GM12878 (cell line): ENCODE measurements at regions not wholly inside any gene's neighbourhood (a gene's known extent, or its start where the extent isn't known, plus 50 kb on each side); places are given as distances from the start of the nearest gene placed in this dataset.

Experiments
- ATAC-seq: fragments of 200-7000 bp; cut with Tn5 transposase; 3 replicates; pipeline ENCODE4 v1.9.1; 2020; ENCODE audit warnings: mild to moderate bottlenecking, moderate library complexity
- BruUV-seq: library from RNA; stranded (reverse); fragments of 400-500 nt; replicated peaks from 2 replicates; lab custom pipeline; 2021; lab: Mats Ljungman, UMichigan
- CTCF ChIA-PET: fragments of 300-600 bp; sonication (Branson Sonifier 250); formaldehyde crosslinking; extraction: SDS; loops from one replicate; lab custom pipeline; 2021; ENCODE audit warnings: inconsistent platforms; lab: Yijun Ruan, JAX
- POLR2A ChIA-PET: fragments of 350-600 bp; formaldehyde crosslinking; extraction: SDS; loops from one replicate; lab custom pipeline; 2021; ENCODE audit warnings: inconsistent platforms; lab: Charles Lee
- RAD21 ChIA-PET: fragments of 300-600 bp; sonication (Branson Sonifier 250); formaldehyde crosslinking; loops from one replicate; lab custom pipeline; 2023; ENCODE audit warnings: antibody characterized with exemption; ENCODE audit not compliant: unreplicated experiment; lab: Charles Lee
- SMC1A ChIA-PET: fragments of 300-600 bp; sonication (Branson Sonifier 250); formaldehyde crosslinking; loops from one replicate; lab custom pipeline; 2023; ENCODE audit not compliant: unreplicated experiment, uncharacterized antibody; lab: Charles Lee
- DNase-seq: peaks from one replicate; pipeline ENCODE4 v3.0.0-alpha.2; 2011; ENCODE audit warnings: low read depth, low spot score
- FAIRE-seq: peaks from 3 replicates; lab custom pipeline; 2011; peaks lifted over from hg19 to GRCh38; lab: Jason Lieb, UNC
- H2AFZ ChIP-seq: 2 replicates; pipeline ENCODE4 v1.6.0; 2011; ENCODE audit warnings: low read depth, low read length, control low read depth; ENCODE audit not compliant: control insufficient read depth
- H3K27ac ChIP-seq: 2 replicates; pipeline ENCODE4 v1.5.1; 2011; ENCODE audit warnings: control low read depth; ENCODE audit not compliant: control insufficient read depth, insufficient read depth
- H3K27me3 ChIP-seq, 2 experiments: replicated peaks in 1 of 2; 2 replicates each; pipeline versions ENCODE4 v1.6.0 to v1.6.1; 2011; ENCODE audit warnings: low read length in 1 of 2; ENCODE audit not compliant: control insufficient read depth in 2 of 2, insufficient read depth in 2 of 2
- H3K36me3 ChIP-seq, 2 experiments: 2 replicates each; pipeline ENCODE4 v1.5.1; 2011; ENCODE audit warnings: low read length in 1 of 2; ENCODE audit not compliant: control insufficient read depth in 2 of 2, insufficient read depth in 2 of 2
- H3K4me1 ChIP-seq: 2 replicates; pipeline ENCODE4 v1.6.1; 2011; ENCODE audit warnings: mild to moderate bottlenecking, low read length, moderate library complexity, mixed read lengths; ENCODE audit not compliant: control insufficient read depth, insufficient read depth
- H3K4me2 ChIP-seq: 2 replicates; pipeline ENCODE4 v1.6.0; 2011; ENCODE audit warnings: control low read depth; ENCODE audit not compliant: control insufficient read depth, insufficient read depth
- H3K4me3 ChIP-seq: fragments of 200-600 bp; sonication (generic); 2 replicates; pipeline ENCODE4 v1.5.1; 2016
- H3K79me2 ChIP-seq: 2 replicates; pipeline ENCODE4 v1.6.0; 2011; ENCODE audit warnings: low read length; ENCODE audit not compliant: control insufficient read depth, insufficient read depth
- H3K9ac ChIP-seq: 2 replicates; pipeline ENCODE4 v1.8.0; 2011; ENCODE audit warnings: low read length, control low read depth, mixed read lengths; ENCODE audit not compliant: control insufficient read depth, insufficient read depth
- H3K9me3 ChIP-seq: replicated peaks from 3 replicates; pipeline ENCODE4 v1.5.1; 2011; ENCODE audit warnings: mild to moderate bottlenecking, low read length; ENCODE audit not compliant: control insufficient read depth, insufficient read depth
- H4K20me1 ChIP-seq: 2 replicates; pipeline ENCODE4 v1.6.0; 2011; ENCODE audit not compliant: control insufficient read depth, insufficient read depth
- BCL11A ChIP-seq: IDR thresholded peaks from 2 replicates; pipeline ENCODE4 v1.6.1; 2011; ENCODE audit warnings: low read depth, low read length
- ELK1 ChIP-seq: IDR thresholded peaks from 2 replicates; pipeline ENCODE4 v1.6.1; 2012; ENCODE audit warnings: low read depth, low read length, improper control_type of control experiment
- ESRRA ChIP-seq: IDR thresholded peaks from 2 replicates; pipeline ENCODE4 v1.6.1; 2012; ENCODE audit warnings: mild to moderate bottlenecking, low read length, improper control_type of control experiment
- EZH2 ChIP-seq: IDR thresholded peaks from 2 replicates; pipeline ENCODE4 v1.6.1; 2012; ENCODE audit warnings: low read depth, mild to moderate bottlenecking, control low read depth, inconsistent platforms, low read length, borderline replicate concordance; ENCODE audit not compliant: control insufficient read depth
- HDAC6 ChIP-seq: fragments of 200-600 bp; sonication (generic); IDR thresholded peaks from one replicate; pipeline ENCODE4 v1.8.0; 2017; ENCODE audit warnings: antibody characterized with exemption; ENCODE audit not compliant: unreplicated experiment
- IRF4 ChIP-seq: IDR thresholded peaks from 2 replicates; pipeline ENCODE4 v1.6.1; 2011; ENCODE audit warnings: low read depth, low read length
- MYB ChIP-seq: fragments of 150-350 bp; IDR thresholded peaks from 2 replicates; pipeline ENCODE4 v1.6.1; 2014; ENCODE audit warnings: mild to moderate bottlenecking, low read depth, low read length, borderline replicate concordance
- POLR2AphosphoS2 ChIP-seq: IDR thresholded peaks from 2 replicates; pipeline ENCODE4 v1.6.1; 2011; ENCODE audit warnings: low read depth, mild to moderate bottlenecking, low read length, improper control_type of control experiment, moderate library complexity
- RCOR1 ChIP-seq: conservative IDR thresholded peaks from 2 replicates; pipeline ENCODE4 v1.6.1; 2012; ENCODE audit warnings: low read depth, low read length, improper control_type of control experiment
- TBL1XR1 ChIP-seq: IDR thresholded peaks from 2 replicates; pipeline ENCODE4 v1.6.1; 2012; ENCODE audit warnings: low read depth, low read length, improper control_type of control experiment
- TCF3 ChIP-seq: IDR thresholded peaks from 2 replicates; pipeline ENCODE4 v1.6.1; 2012; ENCODE audit warnings: low read depth, mild to moderate bottlenecking, low read length, borderline replicate concordance; ENCODE audit not compliant: insufficient read depth
- USF2 ChIP-seq: IDR thresholded peaks from 2 replicates; pipeline ENCODE4 v1.6.1; 2011; ENCODE audit warnings: low read depth, low read length, improper control_type of control experiment, borderline replicate concordance
- ZNF622 ChIP-seq: fragments of 450-650 bp; IDR thresholded peaks from 2 replicates; pipeline ENCODE4 v1.6.1; 2017; ENCODE audit warnings: mild to moderate bottlenecking, inconsistent platforms
- WGBS: methylation state at CpG from one replicate; pipeline ENCODE4 v1.1.6; 2016; ENCODE audit warnings: low lambda C conversion rate; ENCODE audit not compliant: insufficient replicate concordance, insufficient coverage; ENCODE audit errors: missing lambda C conversion rate; 5-methylcytosine and 5-hydroxymethylcytosine counted together
- in situ Hi-C: fragments of 300-500 bp; cut with MboI; formaldehyde crosslinking; loops from 9 replicates; pipeline ENCODE4 v1.14.3; 2018; ENCODE audit warnings: mixed read lengths
- intact Hi-C: fragments of 100-400 bp; cut with micrococcal nuclease; formaldehyde crosslinking; loops from one replicate; pipeline ENCODE4 v1.14.2; 2022; ENCODE audit not compliant: unreplicated experiment

- FAIRE-seq, result no peak
- H3K27me3 ChIP-seq, result no peaks in the 10 kb centered on the region; a peak in 1 of 4 replicates
- in situ Hi-C loops (no loop called here), intact Hi-C loops (no loop called here)
- H3K4me1 ChIP-seq, result no peaks in the 10 kb centered on the region
- 37% methylated on average over 18 of the region's 18 CpGs for WGBS
- H3K9me3 ChIP-seq, result no peaks in the 10 kb centered on the region
- no peak overlapping the region for H3K4me3 ChIP-seq
- no peak overlapping the region for H3K9ac ChIP-seq
- no peak for DNase-seq
- H3K4me2 ChIP-seq, result no peak overlapping the region
- ChIA-PET SMC1A (no interaction called here), CTCF (no interaction called here), RAD21 (no interaction called here), POLR2A (no interaction called here)
- BruUV-seq, result no TSS peak
- H4K20me1 ChIP-seq, result no peaks in the 10 kb centered on the region
- no peak overlapping the region for H3K27ac ChIP-seq
- no peaks in the 10 kb centered on the region for H3K79me2 ChIP-seq
- TF ChIP-seq RCOR1 (no peak), ZNF622 (no peak), USF2 (no peak), TCF3 (no peak), TBL1XR1 (no peak)
- H3K36me3 ChIP-seq, result no peaks in the 10 kb centered on the region
- ATAC-seq, result no peak
- H2AFZ ChIP-seq, result no peak overlapping the region
Observed at GRCh38 chr14:104358528-104359300, 220.3 kb downstream of the KIF26A start.

GRCh38 chr14:104359301-104359968 lies 220.1 kb upstream of the C14orf180 start:
- Histone ChIP-seq H3K27me3 (no peaks in the 10 kb centered on the region; a peak in 1 of 4 replicates), H3K36me3 (no peaks in the 10 kb centered on the region), H3K4me3 (no peak overlapping the region), H3K9ac (no peak overlapping the region), H3K27ac (no peak overlapping the region), H3K4me1 (no peaks in the 10 kb centered on the region), H3K4me2 (no peak overlapping the region), H2AFZ (no peak overlapping the region), H3K79me2 (no peaks in the 10 kb centered on the region), H3K9me3 (no peaks in the 10 kb centered on the region), H4K20me1 (no peaks in the 10 kb centered on the region)
- SMC1A ChIA-PET, result no interaction called here
- no peak for FAIRE-seq
- CTCF ChIA-PET, result no interaction called here
- no peak for DNase-seq
- no peak for TF ChIP-seq ELK1
- TF ChIP-seq POLR2AphosphoS2, result no peak
- no peak for TF ChIP-seq ESRRA
- no peak for TF ChIP-seq MYB
- TF ChIP-seq EZH2, result no peak
- no peak for TF ChIP-seq IRF4
- TF ChIP-seq BCL11A, result no peak
- TF ChIP-seq HDAC6, result no peak
- WGBS, result 18% methylated on average over 14 of the region's 14 CpGs
- intact Hi-C loops, result no loop called here
- POLR2A ChIA-PET, result no interaction called here
- RAD21 ChIA-PET, result no interaction called here
- no TSS peak for BruUV-seq
- no peak for ATAC-seq
- in situ Hi-C loops, result no loop called here
